Esophagus squamous epithelium (tissue), 5 donors: ENCODE measurements at regions not wholly inside any gene's neighbourhood (a gene's known extent, or its start where the extent isn't known, plus 50 kb on each side); places are given as distances from the start of the nearest gene placed in this dataset.
"Not testable (repeated sequence)": the region's sequence is repeated elsewhere in the genome, so short reads cannot be mapped to it uniquely, and the experiment has no call there.

Experiments used
- DNase-seq: peaks from one replicate; lab custom pipeline; 2025; lab: John Stamatoyannopoulos, UW
- H3K27ac ChIP-seq, 4 donors: fragments of 200-600 bp; sonication (generic); one replicate each; pipeline ENCODE4 v1.5.1; 2016 to 2019; ENCODE audit warnings: mild to moderate bottlenecking in 1 of 4
- H3K27me3 ChIP-seq, 4 donors: fragments of 200-600 bp; sonication (generic); 1 replicate in 3 of 4; 2 replicates in 1 of 4; pipeline versions ENCODE4 v1.5.1 to v1.6.0; 2017 to 2021; ENCODE audit warnings: antibody characterized with exemption in 1 of 4
- H3K36me3 ChIP-seq, 3 donors: fragments of 200-600 bp; sonication (generic); one replicate each; pipeline ENCODE4 v1.5.1; 2016 to 2019
- H3K4me1 ChIP-seq, 3 donors: fragments of 200-600 bp; sonication (generic); one replicate each; pipeline ENCODE4 v1.5.1; 2017 to 2019
- H3K4me3 ChIP-seq, 4 donors: fragments of 200-600 bp; sonication (generic); 1 replicate in 3 of 4; 2 replicates in 1 of 4; pipeline ENCODE4 v1.5.1; 2016 to 2019; ENCODE audit warnings: mild to moderate bottlenecking in 2 of 4, moderate library complexity in 1 of 4
- H3K9me3 ChIP-seq, 3 donors: fragments of 200-600 bp; sonication (generic); one replicate each; pipeline ENCODE4 v1.5.1; 2016 to 2019
- POLR2A ChIP-seq, 4 donors: fragments of 450-650 bp; IDR thresholded peaks; one replicate each; pipeline ENCODE4 v1.6.1; 2017; ENCODE audit warnings: antibody characterized with exemption in 4 of 4, mild to moderate bottlenecking in 4 of 4, moderate library complexity in 3 of 4
- WGBS, 2 donors: methylation state at CpG; one replicate each; pipeline ENCODE4 v1.1.5; 2018; 5-methylcytosine and 5-hydroxymethylcytosine counted together
- intact Hi-C: fragments of 100-400 bp; cut with DNase I; formaldehyde crosslinking; loops from one replicate; pipeline ENCODE4 v1.15.0; 2022
- TF ChIP-seq, protein P1 (sequence below), 6 experiments: fragments of 450-650 bp in 4 of 6; fragments of 200-600 bp in 2 of 6; sonication (generic) in 2 of 6; IDR thresholded peaks; one replicate each; pipeline ENCODE4 v1.5.1; 2016 to 2019; ENCODE audit warnings: antibody characterized with exemption in 6 of 6, mild to moderate bottlenecking in 4 of 6, moderate library complexity in 4 of 6
- donor health status: DM: yes; HTN: yes; CAD: no.

- intact Hi-C loops, DNase-seq, H3K27me3 ChIP-seq, H3K4me1 ChIP-seq, H3K9me3 ChIP-seq, H3K36me3 ChIP-seq, H3K27ac ChIP-seq: not testable (repeated sequence)
- 29 to 39% methylated on average over 19 of the region's 19 CpGs for WGBS, 2 donors
- TF ChIP-seq, protein P1, sequence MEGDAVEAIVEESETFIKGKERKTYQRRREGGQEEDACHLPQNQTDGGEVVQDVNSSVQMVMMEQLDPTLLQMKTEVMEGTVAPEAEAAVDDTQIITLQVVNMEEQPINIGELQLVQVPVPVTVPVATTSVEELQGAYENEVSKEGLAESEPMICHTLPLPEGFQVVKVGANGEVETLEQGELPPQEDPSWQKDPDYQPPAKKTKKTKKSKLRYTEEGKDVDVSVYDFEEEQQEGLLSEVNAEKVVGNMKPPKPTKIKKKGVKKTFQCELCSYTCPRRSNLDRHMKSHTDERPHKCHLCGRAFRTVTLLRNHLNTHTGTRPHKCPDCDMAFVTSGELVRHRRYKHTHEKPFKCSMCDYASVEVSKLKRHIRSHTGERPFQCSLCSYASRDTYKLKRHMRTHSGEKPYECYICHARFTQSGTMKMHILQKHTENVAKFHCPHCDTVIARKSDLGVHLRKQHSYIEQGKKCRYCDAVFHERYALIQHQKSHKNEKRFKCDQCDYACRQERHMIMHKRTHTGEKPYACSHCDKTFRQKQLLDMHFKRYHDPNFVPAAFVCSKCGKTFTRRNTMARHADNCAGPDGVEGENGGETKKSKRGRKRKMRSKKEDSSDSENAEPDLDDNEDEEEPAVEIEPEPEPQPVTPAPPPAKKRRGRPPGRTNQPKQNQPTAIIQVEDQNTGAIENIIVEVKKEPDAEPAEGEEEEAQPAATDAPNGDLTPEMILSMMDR (IDR thresholded peaks at IDR 0.05), result peak in 4 of 6 experiments; percentile 23 to 37 (median 30)
- H3K4me3 ChIP-seq, result peak overlapping the region in 2 of 4 donors; percentile 15 to 53
These were observed 1075.0 kb downstream of the EPHA3 start for GRCh38 chr3:90182291-90182976.

- Histone ChIP-seq H3K9me3 (no peaks in the 10 kb centered on the region), H3K4me3 (no peak overlapping the region), H3K4me1 (peaks cover 0 to 8% (median 0%) of the 10 kb centered on the region in 3 donors), H3K27me3 (no peaks in the 10 kb centered on the region), H3K27ac (no peak overlapping the region), H3K36me3 (no peaks in the 10 kb centered on the region)
- 76 to 94% methylated on average over 4 of the region's 4 CpGs for whole genome bisulfite sequencing, 2 donors
- intact Hi-C loops, result no loop called here
- no peak for DNase-seq
- TF ChIP-seq, protein P1 (IDR thresholded peaks at IDR 0.05), result no peak
- no peak for TF ChIP-seq POLR2A (IDR thresholded peaks at IDR 0.05)
These were observed 1077.4 kb downstream of the EPHA3 start for GRCh38 chr3:90184861-90185260.

GRCh38 chr3:90197383-90197782, 1090.0 kb downstream of the EPHA3 start:
- 60 to 95% methylated on average over 1 to 4 of the region's 4 CpGs for WGBS, 2 donors

GRCh38 chr3:90202931-90203330, 1095.5 kb downstream of the EPHA3 start:
- H3K36me3 ChIP-seq, DNase-seq, H3K27ac ChIP-seq, intact Hi-C loops, H3K27me3 ChIP-seq, H3K9me3 ChIP-seq, H3K4me3 ChIP-seq: not testable (repeated sequence)
- 45 to 46% methylated on average over 2 of the region's 2 CpGs for WGBS, 2 donors
- H3K4me1 ChIP-seq, result peaks cover 0 to 16% (median 0%) of the 10 kb centered on the region in 3 donors

More at GRCh38 chr3:90197383-90197782, 1090.0 kb downstream of the EPHA3 start:
- H3K9me3 ChIP-seq, H3K27ac ChIP-seq, H3K4me1 ChIP-seq, H3K36me3 ChIP-seq, DNase-seq, H3K27me3 ChIP-seq, intact Hi-C loops, H3K4me3 ChIP-seq: not testable (repeated sequence)

GRCh38 chr3:90206482-90206881, 1099.1 kb downstream of the EPHA3 start:
- TF ChIP-seq, protein P1 (IDR thresholded peaks at IDR 0.05), result peak in 1 of 6 experiments; percentile 24
- H3K4me3 ChIP-seq, DNase-seq, H3K27me3 ChIP-seq, H3K36me3 ChIP-seq, intact Hi-C loops, H3K9me3 ChIP-seq: not testable (repeated sequence)
- peaks cover 0 to 25% (median 0%) of the 10 kb centered on the region in 3 donors for H3K4me1 ChIP-seq
- peak overlapping the region in 3 of 4 donors; percentile 66 to 84 (median 73) for H3K27ac ChIP-seq
- WGBS, 2 donors, result 48 to 61% methylated on average over 2 of the region's 2 CpGs

DNA sequence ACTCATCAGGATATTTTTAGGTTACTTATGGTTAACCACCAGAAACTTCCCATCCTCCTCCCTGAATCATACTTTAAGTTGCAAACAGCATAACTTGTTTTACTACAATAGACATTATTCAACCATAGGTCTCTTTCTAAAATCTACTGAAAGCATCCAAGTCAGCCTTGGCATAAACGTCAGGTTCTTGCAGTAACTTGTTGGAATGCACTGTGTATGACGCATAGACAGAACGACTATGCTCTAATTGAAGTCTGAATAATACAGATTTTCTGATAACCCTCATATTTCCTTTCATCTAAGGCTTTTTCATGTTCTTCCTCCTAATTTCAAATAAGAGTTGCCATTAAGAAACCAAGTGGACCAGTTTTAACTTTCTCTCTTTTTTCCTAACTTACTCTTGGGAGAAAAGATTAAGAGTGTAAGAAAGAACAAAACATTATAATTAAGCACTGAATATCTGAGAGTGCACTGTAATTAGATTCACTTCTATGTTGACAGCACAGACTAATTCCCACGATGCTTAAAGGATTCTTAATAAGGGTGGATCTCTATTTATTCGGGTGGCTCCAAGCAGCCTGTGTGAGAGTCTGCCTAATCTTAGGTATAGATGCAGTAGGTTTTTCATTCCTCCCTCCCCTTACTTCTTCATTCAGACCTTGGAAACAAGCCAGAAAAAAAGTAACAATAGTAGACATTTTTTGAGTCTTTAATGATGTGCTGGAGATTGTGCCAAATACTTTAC, 1100.1 kb downstream of the EPHA3 start:
- intact Hi-C loops, DNase-seq: not testable (repeated sequence)
- 46 to 52% methylated on average over 5 of the region's 5 CpGs for WGBS, 2 donors

More for the DNA sequence above, 1100.1 kb downstream of the EPHA3 start:
- not testable (repeated sequence) for H3K9me3 ChIP-seq, H3K27me3 ChIP-seq, H3K4me3 ChIP-seq, H3K36me3 ChIP-seq
- H3K27ac ChIP-seq, result peak overlapping the region; percentile 3 to 84 (median 72)
- peaks cover 0 to 25% (median 0%) of the 10 kb centered on the region in 3 donors for H3K4me1 ChIP-seq
